ENCODE measurements at regions not wholly inside any gene's neighbourhood (a gene's known extent, or its start where the extent isn't known, plus 50 kb on each side); places are given as distances from the start of the nearest gene placed in this dataset.

- TF ChIP-seq CTCF (conservative IDR thresholded peaks at IDR 0.05 in 1 of 2, IDR thresholded peaks at IDR 0.05 in 1 of 2; ENCODE audit: extremely low read depth in 1 of 2, insufficient read depth in 1 of 2, low read depth in 1 of 2, low read length in 2 of 2), result no peak
- TF ChIP-seq EZH2 (IDR thresholded peaks at IDR 0.05; ENCODE audit: borderline replicate concordance, low read length), result no peak
These were observed 1289.6 kb downstream of the NSUN3 start for GRCh38 chr3:95352471-95352870.

Data from mammary epithelial cell (primary cell).